ENCODE measurements at regions not wholly inside any gene's neighbourhood (a gene's known extent, or its start where the extent isn't known, plus 50 kb on each side); places are given as distances from the start of the nearest gene placed in this dataset.

DNA sequence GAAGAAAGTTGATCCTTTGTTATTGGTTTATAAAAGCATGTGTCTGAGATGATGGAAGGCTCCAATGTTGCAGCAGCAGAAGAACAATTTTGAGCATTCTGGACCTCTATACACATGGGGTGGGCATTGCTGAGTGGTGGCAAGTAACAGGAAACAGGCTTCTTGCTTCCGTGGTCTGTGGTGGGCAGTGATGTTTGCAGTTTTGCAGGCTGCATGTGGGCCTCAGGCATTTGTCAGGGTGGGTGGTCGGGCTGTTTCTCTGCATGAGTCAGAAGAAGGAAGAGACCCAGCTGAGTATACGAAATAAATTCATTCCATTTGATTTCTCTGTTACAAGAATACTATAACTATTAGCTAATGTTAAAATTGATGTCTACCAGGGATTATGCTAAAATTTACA, 239.5 kb upstream of the COL3A1 start:
- H3K36me3 Mint-ChIP-seq, result no peaks in the 10 kb centered on the region

DNA sequence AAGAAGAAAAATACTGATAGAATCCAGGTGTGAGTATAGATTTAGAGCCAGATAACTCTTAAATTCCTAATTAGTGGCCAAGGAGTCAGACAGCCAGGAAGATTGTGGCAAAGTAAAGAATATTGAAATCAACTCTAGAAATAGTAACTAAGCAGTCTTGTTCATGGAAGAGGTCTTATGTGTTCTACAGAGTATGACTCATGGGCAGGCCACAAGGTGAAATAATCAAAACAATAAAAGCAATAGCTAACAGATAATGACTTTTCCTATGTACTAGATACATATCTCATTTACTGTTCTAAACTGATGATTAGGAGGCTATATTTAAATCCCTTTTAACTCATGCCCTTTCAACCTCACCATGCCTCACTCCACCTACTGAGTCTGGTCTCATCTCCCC, 227.4 kb upstream of the COL3A1 start:
- no peak overlapping the region for H3K4me3 Mint-ChIP-seq
- ATAC-seq (no peak), DNase-seq (ENCODE audit: low spot score) (no peak)
- H3K27me3 Mint-ChIP-seq, result no peaks in the 10 kb centered on the region
- no peak overlapping the region for H3K27ac Mint-ChIP-seq
- H3K9me3 Mint-ChIP-seq, result peaks cover 14% of the 10 kb centered on the region
- no peaks in the 10 kb centered on the region for H3K36me3 Mint-ChIP-seq
- H3K4me1 Mint-ChIP-seq (ENCODE audit: low read depth in 2 of 2), result no peaks in the 10 kb centered on the region

More for the DNA sequence above, 239.5 kb upstream of the COL3A1 start:
- no peak overlapping the region for H3K27ac Mint-ChIP-seq
- DNase-seq (ENCODE audit: low spot score) (no peak), ATAC-seq (no peak)
- no peak overlapping the region for H3K4me3 Mint-ChIP-seq
- H3K9me3 Mint-ChIP-seq, result peaks cover 13% of the 10 kb centered on the region
- no peaks in the 10 kb centered on the region for H3K4me1 Mint-ChIP-seq (ENCODE audit: low read depth in 2 of 2)
- H3K27me3 Mint-ChIP-seq, result no peaks in the 10 kb centered on the region

GRCh38 chr2:188751816-188752215, 222.4 kb upstream of the COL3A1 start:
- ATAC-seq (no peak), DNase-seq (ENCODE audit: low spot score) (no peak)
- Mint-ChIP-seq H3K27me3 (no peaks in the 10 kb centered on the region), H3K4me1 (ENCODE audit: low read depth in 2 of 2) (no peaks in the 10 kb centered on the region), H3K9me3 (peaks cover 15% of the 10 kb centered on the region), H3K4me3 (no peak overlapping the region), H3K27ac (no peak overlapping the region), H3K36me3 (peaks cover 4% of the 10 kb centered on the region)

DNA sequence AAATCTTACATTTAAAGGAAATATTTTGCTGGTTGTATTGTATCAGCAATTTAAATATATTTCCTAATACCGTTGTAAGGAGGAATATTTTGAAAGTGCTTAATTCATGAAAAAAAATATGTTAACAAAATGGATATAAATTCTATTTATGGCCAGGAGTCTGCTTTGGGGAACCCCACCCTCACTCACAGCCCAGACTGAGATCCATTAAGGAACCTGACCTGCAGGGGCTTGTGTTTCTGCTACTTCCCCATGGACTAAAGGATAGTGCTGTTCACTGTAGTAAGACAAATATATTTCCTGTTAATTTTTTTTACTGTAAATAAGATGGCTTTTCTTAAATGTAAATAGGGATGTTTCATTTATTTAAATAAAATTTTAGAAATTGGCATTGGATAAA, 221.9 kb upstream of the COL3A1 start:
- Mint-ChIP-seq H3K4me3 (no peak overlapping the region), H3K27ac (no peak overlapping the region), H3K4me1 (ENCODE audit: low read depth in 2 of 2) (no peaks in the 10 kb centered on the region), H3K36me3 (peaks cover 4% of the 10 kb centered on the region), H3K27me3 (no peaks in the 10 kb centered on the region), H3K9me3 (peaks cover 11% of the 10 kb centered on the region)
- DNase-seq (ENCODE audit: low spot score) (no peak), ATAC-seq (no peak)

- Mint-ChIP-seq H3K4me1 (ENCODE audit: low read depth in 2 of 2) (no peaks in the 10 kb centered on the region), H3K4me3 (no peak overlapping the region), H3K27me3 (no peaks in the 10 kb centered on the region), H3K9me3 (peaks cover 13% of the 10 kb centered on the region), H3K36me3 (peaks cover 5% of the 10 kb centered on the region), H3K27ac (no peak overlapping the region)
- no peak for DNase-seq (ENCODE audit: low spot score)
- ATAC-seq, result no peak
These were observed 212.0 kb upstream of the COL3A1 start for GRCh38 chr2:188762151-188762550.

GRCh38 chr2:188765522-188766470, 208.4 kb upstream of the COL3A1 start:
- no peaks in the 10 kb centered on the region for H3K27me3 Mint-ChIP-seq
- H3K4me3 Mint-ChIP-seq, result no peak overlapping the region
- DNase-seq (ENCODE audit: low spot score) (no peak), ATAC-seq (no peak)
- H3K27ac Mint-ChIP-seq, result no peak overlapping the region
- no peaks in the 10 kb centered on the region for H3K36me3 Mint-ChIP-seq
- no peaks in the 10 kb centered on the region for H3K4me1 Mint-ChIP-seq (ENCODE audit: low read depth in 2 of 2)
- H3K9me3 Mint-ChIP-seq, result peaks cover 8% of the 10 kb centered on the region

- Mint-ChIP-seq H3K27me3 (no peaks in the 10 kb centered on the region), H3K4me1 (ENCODE audit: low read depth in 2 of 2) (no peaks in the 10 kb centered on the region), H3K36me3 (no peaks in the 10 kb centered on the region), H3K9me3 (peaks cover 8% of the 10 kb centered on the region), H3K27ac (no peak overlapping the region), H3K4me3 (no peak overlapping the region)
- no peak for DNase-seq (ENCODE audit: low spot score)
- no peak for ATAC-seq
These were observed 207.7 kb upstream of the COL3A1 start for GRCh38 chr2:188766471-188766856.

GRCh38 chr2:188767176-188767575, 207.0 kb upstream of the COL3A1 start:
- DNase-seq (ENCODE audit: low spot score) (no peak), ATAC-seq (no peak)
- Mint-ChIP-seq H3K4me3 (no peak overlapping the region), H3K36me3 (no peaks in the 10 kb centered on the region), H3K9me3 (peaks cover 15% of the 10 kb centered on the region), H3K4me1 (ENCODE audit: low read depth in 2 of 2) (no peaks in the 10 kb centered on the region), H3K27ac (no peak overlapping the region), H3K27me3 (no peaks in the 10 kb centered on the region)

DNA sequence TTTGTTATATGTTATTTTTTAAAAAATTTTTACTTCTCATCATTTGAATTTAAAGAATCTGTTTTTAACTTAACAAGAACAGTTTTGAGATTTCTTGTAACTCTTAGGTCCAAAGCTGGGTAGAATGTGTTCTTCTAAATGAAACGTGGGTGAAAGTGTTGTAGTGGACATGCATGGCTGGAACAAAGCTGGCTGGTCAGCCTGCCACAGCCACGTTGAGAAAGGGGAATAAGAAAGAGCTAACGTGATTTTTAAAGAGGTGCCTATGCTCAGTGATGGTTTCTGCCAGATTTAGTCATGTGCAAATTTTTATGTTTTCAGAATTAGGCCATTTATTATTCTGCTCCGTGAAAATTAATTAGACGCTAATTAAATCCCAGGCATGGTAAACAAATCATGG, 203.9 kb upstream of the COL3A1 start:
- no peak for DNase-seq (ENCODE audit: low spot score)
- H3K4me3 Mint-ChIP-seq, result no peak overlapping the region
- no peaks in the 10 kb centered on the region for H3K4me1 Mint-ChIP-seq (ENCODE audit: low read depth in 2 of 2)

DNA sequence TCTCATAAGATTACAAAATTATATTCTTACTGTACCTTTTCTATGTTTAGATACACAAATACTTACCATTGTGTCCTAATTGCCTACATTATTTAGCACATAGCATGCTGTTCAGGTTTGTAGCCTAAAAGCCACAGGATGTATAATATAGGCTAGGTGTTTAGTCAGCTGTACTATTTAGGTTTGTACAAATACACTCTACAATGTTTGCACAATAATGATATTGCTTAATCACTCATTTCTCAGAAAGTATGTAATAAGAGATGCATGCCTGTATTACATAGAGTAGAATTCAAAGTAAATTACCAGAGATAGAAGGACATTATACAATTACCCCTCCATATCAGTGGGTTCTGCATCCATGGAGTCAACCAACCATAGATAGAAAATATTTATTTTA, 201.1 kb upstream of the COL3A1 start:
- H3K4me1 Mint-ChIP-seq (ENCODE audit: low read depth in 2 of 2), result no peaks in the 10 kb centered on the region
- no peak overlapping the region for H3K4me3 Mint-ChIP-seq
- peaks cover 14% of the 10 kb centered on the region for H3K9me3 Mint-ChIP-seq
- H3K27ac Mint-ChIP-seq, result no peak overlapping the region
- H3K36me3 Mint-ChIP-seq, result no peaks in the 10 kb centered on the region
- H3K27me3 Mint-ChIP-seq, result no peaks in the 10 kb centered on the region
- DNase-seq (ENCODE audit: low spot score) (no peak), ATAC-seq (no peak)

More for the DNA sequence above, 203.9 kb upstream of the COL3A1 start:
- ATAC-seq, result no peak
- Mint-ChIP-seq H3K36me3 (no peaks in the 10 kb centered on the region), H3K27me3 (no peaks in the 10 kb centered on the region), H3K27ac (no peak overlapping the region), H3K9me3 (peaks cover 10% of the 10 kb centered on the region)

GRCh38 chr2:188776634-188777033, 197.5 kb upstream of the COL3A1 start:
- Mint-ChIP-seq H3K4me1 (ENCODE audit: low read depth in 2 of 2) (no peaks in the 10 kb centered on the region), H3K27me3 (no peaks in the 10 kb centered on the region), H3K4me3 (no peak overlapping the region), H3K27ac (no peak overlapping the region), H3K9me3 (peaks cover 13% of the 10 kb centered on the region), H3K36me3 (no peaks in the 10 kb centered on the region)
- ATAC-seq (no peak), DNase-seq (ENCODE audit: low spot score) (no peak)

DNA sequence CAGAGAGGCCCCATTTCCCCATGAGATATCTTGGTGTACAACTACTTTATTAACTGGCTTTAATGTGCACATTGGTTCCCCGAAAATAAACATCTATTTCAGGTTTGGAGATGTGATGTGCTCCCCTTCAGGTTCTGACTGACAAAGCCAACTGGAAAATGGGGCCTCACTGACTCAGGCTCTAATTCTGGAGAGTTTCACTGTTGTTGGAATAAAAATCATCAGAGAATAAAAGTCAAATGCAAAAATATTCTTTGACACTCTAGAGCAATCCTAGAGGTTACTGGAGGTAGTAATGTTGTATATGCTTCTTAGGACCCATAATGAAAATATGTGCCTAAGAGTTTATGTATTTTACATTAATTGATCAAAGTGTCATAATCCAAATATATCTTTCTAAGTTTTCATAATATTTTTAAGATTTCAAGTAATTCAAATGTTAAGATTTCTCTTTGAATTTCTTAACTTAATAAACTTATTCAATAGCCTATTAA, 189.9 kb upstream of the COL3A1 start:
- DNase-seq (ENCODE audit: low spot score) (no peak), ATAC-seq (no peak)
- Mint-ChIP-seq H3K4me3 (no peak overlapping the region), H3K27ac (no peak overlapping the region), H3K27me3 (no peaks in the 10 kb centered on the region), H3K4me1 (ENCODE audit: low read depth in 2 of 2) (no peaks in the 10 kb centered on the region), H3K9me3 (peaks cover 20% of the 10 kb centered on the region), H3K36me3 (no peaks in the 10 kb centered on the region)

DNA sequence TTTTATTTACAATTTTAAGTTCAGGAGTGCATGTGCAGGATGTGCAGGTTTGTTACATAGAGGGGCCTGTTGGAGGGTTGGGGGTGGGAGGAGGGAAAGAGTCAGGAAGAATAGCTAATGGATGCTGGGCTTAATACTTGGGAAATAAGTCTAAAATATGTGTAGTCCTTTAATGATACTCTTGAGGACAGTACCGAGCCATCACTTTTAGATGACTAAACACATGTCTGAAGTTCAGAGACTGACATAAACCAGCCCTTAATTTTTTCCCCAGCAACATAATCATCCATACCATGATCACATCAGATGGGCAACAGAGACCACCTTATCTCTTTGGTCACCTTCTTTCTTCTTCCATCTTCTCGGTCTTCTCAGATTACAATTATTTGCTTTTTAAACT, 189.1 kb upstream of the COL3A1 start:
- Mint-ChIP-seq H3K4me1 (ENCODE audit: low read depth in 2 of 2) (no peaks in the 10 kb centered on the region), H3K27ac (no peak overlapping the region), H3K36me3 (no peaks in the 10 kb centered on the region), H3K9me3 (peaks cover 25% of the 10 kb centered on the region), H3K27me3 (no peaks in the 10 kb centered on the region), H3K4me3 (no peak overlapping the region)
- no peak for ATAC-seq
- no peak for DNase-seq (ENCODE audit: low spot score)

DNA sequence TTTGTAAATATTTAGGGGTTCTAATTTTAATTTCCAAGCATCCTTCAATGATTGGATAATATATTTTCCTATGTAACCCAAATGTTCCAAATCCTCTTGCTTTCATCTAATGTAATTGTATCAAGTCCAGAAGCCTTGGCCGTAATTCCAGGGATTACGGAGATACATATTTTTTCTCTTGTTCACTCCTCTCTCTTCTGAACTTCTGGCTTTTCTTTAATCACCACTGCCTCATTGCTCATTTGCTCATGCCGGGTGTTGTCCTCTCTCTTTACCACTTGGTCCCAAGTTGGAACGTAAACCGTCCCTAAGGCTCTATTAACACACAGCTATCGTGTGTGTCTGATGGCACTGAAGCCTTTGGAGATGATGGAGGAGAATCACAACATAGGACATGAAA, 188.7 kb upstream of the COL3A1 start:
- Mint-ChIP-seq H3K9me3 (peaks cover 25% of the 10 kb centered on the region), H3K4me3 (no peak overlapping the region), H3K27ac (no peak overlapping the region), H3K27me3 (no peaks in the 10 kb centered on the region), H3K36me3 (no peaks in the 10 kb centered on the region), H3K4me1 (ENCODE audit: low read depth in 2 of 2) (no peaks in the 10 kb centered on the region)
- DNase-seq (ENCODE audit: low spot score) (no peak), ATAC-seq (no peak)
